ENCODE measurements at regions not wholly inside any gene's neighbourhood (a gene's known extent, or its start where the extent isn't known, plus 50 kb on each side); places are given as distances from the start of the nearest gene placed in this dataset.
"Not testable (repeated sequence)": the region's sequence is repeated elsewhere in the genome, so short reads cannot be mapped to it uniquely, and the experiment has no call there.

DNA sequence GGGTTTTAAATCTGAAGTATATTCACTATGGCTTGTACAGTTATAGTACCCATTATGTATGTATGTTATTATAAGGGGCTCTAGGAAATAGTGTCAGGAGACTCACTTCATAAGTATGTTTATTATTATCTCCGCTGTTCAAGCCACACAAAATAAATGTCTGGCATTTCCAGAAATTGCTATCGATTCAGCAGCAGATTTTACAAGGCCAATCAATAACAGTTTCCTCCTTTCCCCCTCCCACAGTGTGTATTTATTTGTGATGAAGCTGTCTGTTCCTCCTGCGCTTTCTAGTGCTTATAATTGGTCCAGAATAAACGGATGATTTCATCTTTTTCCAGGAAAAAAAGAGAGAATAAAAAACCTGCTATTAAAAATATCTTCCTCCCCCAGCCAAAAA is 134.2 kb upstream of the LPP start:
- TF ChIP-seq, protein P1, sequence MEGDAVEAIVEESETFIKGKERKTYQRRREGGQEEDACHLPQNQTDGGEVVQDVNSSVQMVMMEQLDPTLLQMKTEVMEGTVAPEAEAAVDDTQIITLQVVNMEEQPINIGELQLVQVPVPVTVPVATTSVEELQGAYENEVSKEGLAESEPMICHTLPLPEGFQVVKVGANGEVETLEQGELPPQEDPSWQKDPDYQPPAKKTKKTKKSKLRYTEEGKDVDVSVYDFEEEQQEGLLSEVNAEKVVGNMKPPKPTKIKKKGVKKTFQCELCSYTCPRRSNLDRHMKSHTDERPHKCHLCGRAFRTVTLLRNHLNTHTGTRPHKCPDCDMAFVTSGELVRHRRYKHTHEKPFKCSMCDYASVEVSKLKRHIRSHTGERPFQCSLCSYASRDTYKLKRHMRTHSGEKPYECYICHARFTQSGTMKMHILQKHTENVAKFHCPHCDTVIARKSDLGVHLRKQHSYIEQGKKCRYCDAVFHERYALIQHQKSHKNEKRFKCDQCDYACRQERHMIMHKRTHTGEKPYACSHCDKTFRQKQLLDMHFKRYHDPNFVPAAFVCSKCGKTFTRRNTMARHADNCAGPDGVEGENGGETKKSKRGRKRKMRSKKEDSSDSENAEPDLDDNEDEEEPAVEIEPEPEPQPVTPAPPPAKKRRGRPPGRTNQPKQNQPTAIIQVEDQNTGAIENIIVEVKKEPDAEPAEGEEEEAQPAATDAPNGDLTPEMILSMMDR (IDR thresholded peaks at IDR 0.05; ENCODE audit: low read depth, low read length) = no peak
- Histone ChIP-seq H3K4me3 (ENCODE audit: low read depth, low read length) (no peak overlapping the region), H3K36me3 (no peaks in the 10 kb centered on the region), H3K9me3 (ENCODE audit: severe bottlenecking) (peaks cover 2% of the 10 kb centered on the region), H3K27me3 (ENCODE audit: insufficient read depth, low read depth, severe bottlenecking) (no peaks in the 10 kb centered on the region), H3K27ac (peak overlapping the region; percentile 55)
- DNase-seq = no peak

DNA sequence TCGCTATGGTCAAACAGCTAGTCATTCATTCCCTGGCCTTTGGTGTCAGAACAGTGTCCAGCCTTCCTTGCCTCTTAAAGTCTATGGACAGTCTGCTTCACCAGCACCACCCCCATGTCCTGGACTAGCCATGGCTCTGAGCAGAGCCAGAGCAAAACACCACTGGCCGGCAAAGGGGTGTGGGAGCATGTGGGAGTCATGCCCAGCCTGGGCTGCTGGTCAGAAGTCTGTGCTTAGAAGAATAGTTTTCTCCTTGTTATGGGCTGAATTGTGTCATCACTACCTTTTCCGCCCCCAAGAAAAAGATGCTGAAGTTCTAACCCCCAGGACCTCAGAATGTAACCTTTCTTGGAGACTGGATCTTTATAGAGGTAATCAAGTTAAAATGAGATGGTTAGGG is 132.9 kb upstream of the LPP start:
- DNase-seq = no peak
- Histone ChIP-seq H3K27ac (no peak overlapping the region), H3K36me3 (no peaks in the 10 kb centered on the region), H3K9me3 (ENCODE audit: severe bottlenecking) (peaks cover 2% of the 10 kb centered on the region), H3K27me3 (ENCODE audit: insufficient read depth, low read depth, severe bottlenecking) (no peaks in the 10 kb centered on the region), H3K4me3 (ENCODE audit: low read depth, low read length) (no peak overlapping the region)
- TF ChIP-seq, protein P1 (IDR thresholded peaks at IDR 0.05; ENCODE audit: low read depth, low read length) = no peak

DNA sequence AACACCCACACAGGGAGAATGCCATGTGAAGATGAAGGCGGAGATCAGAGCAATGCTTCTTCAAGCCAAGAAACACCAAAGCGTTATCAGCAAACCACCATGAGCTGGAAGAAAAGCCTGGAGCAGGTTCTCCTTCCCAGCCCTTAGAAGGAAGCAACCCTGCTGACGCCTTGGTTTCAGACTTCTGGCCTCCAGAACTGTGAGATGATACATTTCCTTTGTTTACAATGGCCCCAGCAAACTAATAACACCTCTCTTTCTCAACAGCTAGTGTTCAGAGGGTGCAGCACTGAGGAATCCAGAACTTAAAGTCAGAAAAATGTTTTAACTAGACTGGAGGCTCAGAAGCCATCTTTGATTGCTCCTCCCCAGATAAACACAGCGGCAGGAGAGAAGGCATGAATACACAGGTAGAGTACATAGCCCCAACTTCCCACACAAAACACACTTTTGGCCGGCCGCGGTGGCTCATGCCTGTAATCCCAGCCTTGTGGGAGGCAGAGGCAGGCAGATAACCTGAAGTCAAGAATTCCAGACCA is 132.4 kb upstream of the LPP start:
- no peaks in the 10 kb centered on the region for H3K27me3 ChIP-seq (ENCODE audit: insufficient read depth, low read depth, severe bottlenecking)
- DNase-seq = no peak
- no peaks in the 10 kb centered on the region for H3K36me3 ChIP-seq
- TF ChIP-seq, protein P1 (IDR thresholded peaks at IDR 0.05; ENCODE audit: low read depth, low read length) = no peak
- no peak overlapping the region for H3K27ac ChIP-seq
- peaks cover 2% of the 10 kb centered on the region for H3K9me3 ChIP-seq (ENCODE audit: severe bottlenecking)
- H3K4me3 ChIP-seq (ENCODE audit: low read depth, low read length) = no peak overlapping the region

DNA sequence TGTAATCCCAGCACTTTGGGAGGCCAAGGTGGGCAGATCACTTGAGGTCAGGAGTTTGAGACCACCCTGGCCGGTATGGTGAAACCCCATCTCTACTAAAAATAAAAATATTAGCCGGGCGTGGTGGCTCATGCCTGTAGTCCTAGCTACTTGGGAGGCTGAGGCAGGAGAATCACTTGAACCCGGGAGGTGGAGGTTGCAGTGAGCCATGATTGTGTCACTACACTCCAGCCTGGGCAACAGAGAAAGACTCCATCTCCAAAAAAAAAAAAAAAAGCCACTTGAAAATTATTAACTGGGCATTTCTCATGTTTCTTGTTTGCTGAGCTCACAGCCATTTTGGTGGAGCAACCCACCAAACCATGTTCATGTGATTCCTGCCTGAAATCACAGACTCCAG is 131.1 kb upstream of the LPP start:
- not testable (repeated sequence) for H3K27me3 ChIP-seq (ENCODE audit: insufficient read depth, low read depth, severe bottlenecking); DNase-seq; H3K4me3 ChIP-seq (ENCODE audit: low read depth, low read length); H3K27ac ChIP-seq; H3K9me3 ChIP-seq (ENCODE audit: severe bottlenecking); H3K36me3 ChIP-seq

DNA sequence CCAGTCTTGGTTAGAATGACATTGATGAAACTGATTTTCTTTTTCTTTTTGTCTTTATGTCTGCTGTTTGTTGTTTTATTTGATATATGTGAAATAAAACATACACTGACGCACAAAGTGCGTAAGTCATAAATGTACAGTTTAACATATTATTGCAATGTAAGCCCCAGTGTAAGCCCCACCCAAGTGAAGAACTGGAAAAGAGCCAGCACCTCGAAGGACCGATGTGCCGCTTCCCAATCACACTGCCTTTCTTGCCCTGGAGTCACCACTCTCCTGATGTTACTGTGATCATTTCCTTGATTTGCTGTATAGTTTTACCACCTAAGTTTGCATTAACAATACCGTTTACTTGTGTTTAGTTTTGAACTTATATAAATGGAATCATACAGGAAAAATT is 128.4 kb upstream of the LPP start:
- peaks cover 2% of the 10 kb centered on the region for H3K9me3 ChIP-seq (ENCODE audit: severe bottlenecking)
- no peaks in the 10 kb centered on the region for H3K27me3 ChIP-seq (ENCODE audit: insufficient read depth, low read depth, severe bottlenecking)
- H3K27ac ChIP-seq = no peak overlapping the region
- H3K36me3 ChIP-seq = no peaks in the 10 kb centered on the region
- TF ChIP-seq, protein P1 (IDR thresholded peaks at IDR 0.05; ENCODE audit: low read depth, low read length) = no peak
- no peak overlapping the region for H3K4me3 ChIP-seq (ENCODE audit: low read depth, low read length)
- no peak for DNase-seq

DNA sequence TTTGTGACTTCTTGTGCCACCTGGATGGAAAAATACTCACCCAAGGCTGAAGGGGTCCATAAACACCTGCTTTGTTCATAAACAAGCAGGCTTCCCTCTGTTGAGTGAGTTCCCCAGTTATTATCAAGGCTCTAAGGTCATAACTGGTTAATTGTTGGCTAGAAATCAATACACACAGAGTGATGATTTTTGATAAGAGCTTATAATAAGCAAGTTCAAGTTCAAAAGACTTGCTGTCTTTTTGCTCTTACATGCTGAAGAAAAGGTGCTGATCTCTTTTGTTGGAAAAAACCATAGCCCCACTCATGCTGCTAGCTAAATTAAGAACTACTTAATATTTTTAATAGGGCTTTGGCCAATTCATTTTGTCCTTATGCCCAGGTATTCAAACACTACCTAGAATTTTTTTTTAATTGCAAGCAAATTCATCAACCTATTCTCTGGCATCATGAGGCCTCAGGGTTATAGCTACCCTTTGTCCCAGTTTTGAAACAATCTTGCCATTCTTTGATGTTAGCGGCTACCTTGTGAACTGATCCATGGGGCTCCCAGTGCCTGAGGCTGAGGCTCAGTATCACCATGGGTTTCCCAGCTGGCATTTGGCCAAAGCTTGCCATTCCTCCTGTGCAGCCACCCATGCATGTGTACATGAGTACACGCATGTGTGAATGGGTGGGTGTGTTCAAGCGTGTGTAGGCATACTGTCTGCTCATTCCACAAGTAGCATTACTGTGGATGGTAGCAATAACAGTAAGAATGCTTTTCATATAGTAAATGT is 127.6 kb upstream of the LPP start:
- no peaks in the 10 kb centered on the region for H3K27me3 ChIP-seq (ENCODE audit: insufficient read depth, low read depth, severe bottlenecking)
- TF ChIP-seq, protein P1 (IDR thresholded peaks at IDR 0.05; ENCODE audit: low read depth, low read length) = no peak
- H3K9me3 ChIP-seq (ENCODE audit: severe bottlenecking) = no peaks in the 10 kb centered on the region
- no peak for DNase-seq
- H3K4me3 ChIP-seq (ENCODE audit: low read depth, low read length) = no peak overlapping the region
- H3K36me3 ChIP-seq = no peaks in the 10 kb centered on the region
- H3K27ac ChIP-seq = no peak overlapping the region

All from WERI-Rb-1 (cell line).